HG02885 (cell line): ENCODE measurements at regions not wholly inside any gene's neighbourhood (a gene's known extent, or its start where the extent isn't known, plus 50 kb on each side); places are given as distances from the start of the nearest gene placed in this dataset.

Source experiments
- ATAC-seq: cut with Tn5 transposase; IDR thresholded peaks from one replicate; pipeline ENCODE4 v1.9.1; 2021; ENCODE audit warnings: mild to moderate bottlenecking; ENCODE audit not compliant: unreplicated experiment, poor library complexity

GRCh38 chr2:40760071-40760666 is 308.3 kb upstream of the SLC8A1 start:
- peak; percentile 77 for ATAC-seq

DNA sequence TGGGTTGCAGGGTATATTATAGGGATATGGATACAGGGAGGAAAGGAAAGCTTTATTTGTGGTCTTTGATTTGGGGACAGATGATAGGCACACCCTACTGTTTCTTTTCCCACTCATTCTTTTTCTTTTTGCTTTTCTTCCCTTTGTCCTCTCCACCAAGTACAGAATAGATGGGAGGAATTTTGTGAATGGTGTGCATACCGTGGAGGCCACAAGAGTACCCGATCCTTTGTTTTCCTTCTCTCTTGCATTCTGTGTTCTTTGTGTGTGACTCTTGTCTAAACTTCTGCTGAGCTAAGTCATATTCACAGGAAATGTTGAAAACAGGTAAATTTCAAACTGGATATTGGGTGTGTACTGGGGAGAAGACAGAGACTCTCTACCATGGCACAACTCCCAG is 321.4 kb upstream of the SLC8A1 start:
- ATAC-seq: no peak

GRCh38 chr2:40783704-40784103 is 331.8 kb upstream of the SLC8A1 start:
- ATAC-seq: no peak

DNA sequence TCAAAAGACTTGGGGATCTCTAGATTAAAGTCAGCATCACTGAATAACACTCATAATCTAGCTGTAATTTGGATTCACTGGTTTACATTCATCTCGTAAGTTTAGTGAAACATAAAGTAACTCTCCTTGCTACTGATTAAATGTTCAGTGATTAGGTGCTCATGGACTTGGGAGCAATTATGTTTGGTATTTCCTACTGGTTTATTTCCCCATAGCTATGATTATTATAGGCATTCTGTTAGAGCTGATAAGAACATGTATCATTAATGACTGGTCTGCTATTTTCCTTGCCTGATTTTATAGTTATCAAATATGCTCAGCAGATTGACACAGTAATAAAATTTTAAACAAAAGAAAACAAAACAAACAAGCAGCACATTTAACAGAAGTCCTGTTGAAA is 334.7 kb upstream of the SLC8A1 start:
- no peak for ATAC-seq

DNA sequence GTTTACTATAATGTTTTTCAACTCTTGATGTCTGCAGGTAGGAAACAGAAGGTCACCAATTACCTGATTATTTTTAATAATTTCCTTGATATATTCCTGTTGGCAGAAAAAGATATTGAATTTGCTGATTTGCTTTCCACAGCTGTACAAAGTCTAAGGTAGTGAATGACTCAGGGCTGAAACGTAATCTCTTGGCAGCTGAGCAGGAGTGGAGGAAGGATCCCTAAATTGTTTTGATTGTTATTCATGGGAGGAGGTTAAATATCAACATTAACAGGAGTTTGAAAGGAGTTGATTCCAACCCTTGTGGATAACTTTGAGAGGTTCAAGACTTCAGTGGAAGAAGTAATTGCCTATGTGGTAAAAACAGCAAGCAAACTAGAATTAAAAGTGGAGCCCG is 345.2 kb upstream of the SLC8A1 start:
- ATAC-seq: no peak

DNA sequence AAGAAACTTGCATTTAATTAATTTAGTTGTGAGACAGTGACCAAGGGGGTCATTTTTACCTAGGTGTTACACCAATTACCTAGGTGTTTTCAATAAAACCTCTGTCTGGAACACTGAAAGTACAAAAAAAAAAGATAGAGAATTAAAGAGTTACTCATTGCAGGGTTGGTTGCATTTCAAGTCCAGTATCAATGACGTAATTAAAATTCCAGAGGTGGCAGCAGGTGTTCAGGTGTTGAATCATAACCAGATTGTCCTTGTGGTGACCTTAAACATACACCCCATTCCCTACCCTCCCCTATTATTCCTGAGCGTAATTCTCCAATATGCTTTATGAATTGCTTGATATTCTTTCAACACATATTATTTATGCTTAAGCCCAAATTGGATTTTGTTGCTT is 352.0 kb upstream of the SLC8A1 start:
- ATAC-seq: no peak

GRCh38 chr2:40809156-40809555 is 357.3 kb upstream of the SLC8A1 start:
- ATAC-seq: no peak

DNA sequence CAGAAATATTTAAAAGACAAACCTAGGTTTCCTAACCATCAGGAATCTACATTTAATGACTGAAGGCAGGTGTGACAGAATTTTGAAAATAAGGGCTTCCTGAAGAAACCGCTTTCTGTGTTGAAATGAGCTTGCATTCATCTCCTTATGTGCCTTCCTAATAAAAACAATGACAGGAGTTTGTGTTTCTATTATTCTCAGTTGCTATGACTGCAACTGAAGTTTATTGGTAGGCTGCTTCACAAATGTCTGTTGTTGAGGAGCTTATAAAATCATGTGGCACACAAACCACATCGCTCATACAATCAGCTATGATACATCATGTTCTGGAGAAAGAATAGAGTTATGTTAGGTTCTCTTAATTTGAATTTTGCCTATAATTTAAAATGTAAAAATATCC is 362.7 kb upstream of the SLC8A1 start:
- no peak for ATAC-seq

DNA sequence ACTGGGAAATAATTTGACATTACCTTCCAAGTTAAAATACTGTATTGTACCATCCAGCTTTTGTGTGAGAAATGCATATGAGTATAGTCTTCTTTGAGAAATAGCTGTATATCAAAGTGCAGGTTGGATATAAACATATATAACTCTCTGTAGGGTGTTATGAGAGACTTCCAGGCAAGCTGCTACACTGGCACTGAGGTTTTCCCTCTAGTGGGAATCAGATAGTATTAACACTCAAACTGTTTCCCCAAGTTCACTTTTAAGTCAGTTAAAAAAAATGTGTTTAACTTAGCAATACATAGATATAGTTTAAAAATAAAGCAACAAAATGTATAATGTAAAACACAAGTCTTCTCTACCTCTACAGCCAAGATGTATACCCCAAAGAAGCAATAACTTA is 368.4 kb upstream of the SLC8A1 start:
- no peak for ATAC-seq

DNA sequence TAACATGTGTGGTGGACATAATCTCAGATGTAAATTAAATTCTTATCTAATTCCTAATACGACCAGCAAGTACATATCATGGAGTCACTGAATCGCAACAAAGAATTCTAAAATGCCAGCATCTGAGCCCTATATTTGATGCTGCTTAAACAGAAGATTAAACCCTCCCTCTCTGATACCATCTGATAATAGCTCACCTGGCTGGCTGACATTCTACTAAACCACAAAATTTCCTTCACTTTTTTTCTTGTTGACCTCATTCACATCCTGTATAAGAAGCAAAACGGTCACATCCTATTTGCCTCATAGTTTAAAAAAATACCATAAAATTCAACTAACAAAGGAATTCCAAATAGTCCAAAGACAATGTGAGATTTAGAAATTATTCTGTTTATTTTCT is 371.6 kb upstream of the SLC8A1 start:
- no peak for ATAC-seq

DNA sequence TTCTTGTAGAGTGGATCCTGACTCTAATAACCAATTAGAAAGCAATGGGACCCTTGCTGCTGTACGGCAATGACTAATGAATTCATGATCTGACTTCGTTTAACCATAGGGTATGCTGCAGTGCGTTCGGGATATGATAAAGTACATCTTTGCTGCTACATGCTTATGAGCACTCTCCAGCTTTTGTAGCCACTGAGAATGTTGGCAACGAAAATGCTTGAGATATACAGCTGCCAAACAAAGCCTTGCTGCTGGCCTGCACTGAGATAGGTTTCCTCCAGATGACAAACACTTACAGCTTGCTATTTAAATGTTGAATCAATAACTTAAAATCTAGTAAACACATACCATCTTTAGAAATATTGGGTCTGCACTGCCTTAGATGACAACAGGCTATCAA is 372.4 kb upstream of the SLC8A1 start:
- no peak for ATAC-seq

DNA sequence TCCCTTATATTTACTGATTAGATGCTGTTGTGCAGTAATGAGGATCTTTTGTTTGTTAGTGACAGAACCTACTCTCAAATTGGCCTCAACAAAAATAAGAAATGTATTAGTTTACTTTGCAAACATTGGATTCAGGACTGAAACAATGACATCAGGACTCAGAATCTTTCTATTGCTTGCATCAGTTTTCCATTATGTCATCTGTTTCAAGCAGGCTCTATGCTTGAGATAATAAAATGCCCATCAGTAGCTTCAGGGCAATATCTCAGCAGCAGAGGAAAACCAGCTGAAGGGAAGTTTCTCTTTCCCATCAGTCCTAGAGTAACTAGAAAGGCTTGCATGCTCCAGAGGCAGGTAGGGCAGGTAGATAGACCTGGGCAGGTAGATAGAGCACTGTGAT is 375.5 kb upstream of the SLC8A1 start:
- ATAC-seq: no peak

- no peak for ATAC-seq
Observed at GRCh38 chr2:40831321-40831873, 379.5 kb upstream of the SLC8A1 start.

DNA sequence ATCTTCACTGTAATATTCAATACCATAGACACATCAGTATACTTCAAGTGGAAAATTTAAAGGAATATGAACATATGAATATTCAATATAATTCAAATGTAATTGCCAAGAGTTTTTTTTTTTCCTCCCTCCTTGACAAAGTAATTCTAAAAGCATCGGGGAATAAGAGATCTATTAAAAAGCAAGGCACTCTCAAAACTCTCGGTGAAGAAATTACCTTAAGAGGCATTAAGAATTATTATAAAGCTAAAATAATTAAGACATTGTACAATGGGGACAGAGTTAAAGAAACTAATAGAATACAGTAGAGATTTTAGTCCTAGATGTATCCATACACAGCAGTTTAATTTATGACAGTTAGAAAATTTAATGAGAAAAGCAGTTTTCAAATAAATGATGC is 390.0 kb upstream of the SLC8A1 start:
- ATAC-seq: no peak

GRCh38 chr2:40844353-40845277 is 392.7 kb upstream of the SLC8A1 start:
- ATAC-seq: no peak

- ATAC-seq: no peak
Observed at GRCh38 chr2:40851661-40852060, 399.8 kb upstream of the SLC8A1 start.

DNA sequence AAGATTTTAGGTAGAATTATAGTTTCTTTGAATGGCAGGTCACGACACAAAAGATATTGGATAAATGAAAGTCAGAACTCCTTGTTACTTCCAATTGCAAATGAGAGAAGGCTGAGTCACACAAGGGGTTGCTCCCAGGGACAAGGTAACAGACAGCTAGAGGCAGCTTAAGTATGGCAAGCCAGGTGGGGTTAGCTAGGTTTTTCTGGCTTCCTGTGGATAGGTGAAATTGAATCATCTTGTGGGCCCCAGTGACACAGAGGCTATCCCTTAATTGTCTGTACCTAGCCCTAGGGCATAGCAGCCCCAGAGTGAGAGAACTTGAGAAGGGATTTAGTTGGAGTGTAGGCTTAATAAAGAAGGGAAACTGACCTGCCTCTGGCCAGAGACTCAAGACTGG is 407.7 kb upstream of the SLC8A1 start:
- no peak for ATAC-seq

GRCh38 chr2:40867829-40868228 is 415.9 kb upstream of the SLC8A1 start:
- ATAC-seq: no peak

DNA sequence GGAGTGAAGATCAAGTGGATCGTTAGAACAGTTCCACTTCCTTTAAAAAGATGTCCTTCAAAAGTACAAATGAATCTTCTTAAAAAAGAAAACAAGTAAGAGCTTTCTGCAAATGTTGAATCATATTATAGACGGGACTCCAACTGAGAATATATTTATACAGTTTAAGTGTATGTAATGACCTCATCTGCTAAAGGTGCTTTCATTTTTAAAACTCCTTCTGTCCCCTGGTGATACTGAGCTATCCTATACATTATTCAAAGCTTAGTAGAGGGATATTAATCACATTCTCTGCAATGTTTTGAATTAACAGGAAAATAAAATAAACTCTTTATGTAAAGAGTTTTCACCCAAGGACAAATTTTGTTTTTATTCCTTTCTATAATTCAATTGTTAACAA is 420.7 kb upstream of the SLC8A1 start:
- ATAC-seq: no peak

DNA sequence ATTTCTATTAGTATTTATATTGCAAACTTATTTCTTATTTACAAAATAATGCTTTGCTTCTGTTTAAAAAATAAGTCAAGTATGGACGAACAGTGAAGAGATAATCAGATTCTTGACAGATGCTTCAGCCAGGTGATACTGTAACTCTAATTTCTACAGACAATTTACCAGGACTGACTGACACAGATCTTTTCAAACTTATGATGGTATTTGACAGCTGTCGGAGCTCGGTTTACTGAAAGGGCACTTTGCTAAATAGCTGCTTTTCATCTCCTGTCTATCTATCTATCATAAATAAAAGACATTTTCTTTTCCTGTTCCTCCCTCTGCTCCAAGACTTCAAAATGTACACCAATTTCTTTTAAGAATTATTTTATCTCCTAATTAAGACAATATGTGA is 422.5 kb upstream of the SLC8A1 start:
- ATAC-seq: no peak

- ATAC-seq: no peak
Observed at GRCh38 chr2:40877734-40878288, 425.9 kb upstream of the SLC8A1 start.
